IMR-90 (cell line): ENCODE measurements at regions not wholly inside any gene's neighbourhood (a gene's known extent, or its start where the extent isn't known, plus 50 kb on each side); places are given as distances from the start of the nearest gene placed in this dataset.

ENCODE experiments used
- ATAC-seq: fragments of 200-7000 bp; cut with Tn5 transposase; 2 replicates; pipeline ENCODE4 v1.9.1; 2020; ENCODE audit warnings: low read depth, mild to moderate bottlenecking, moderate library complexity
- BruUV-seq: library from RNA; stranded (reverse); fragments of 400-500 nt; replicated peaks from 2 replicates; lab custom pipeline; 2021; lab: Mats Ljungman, UMichigan
- CTCF ChIA-PET: fragments of 300-600 bp; formaldehyde crosslinking; extraction: SDS; loops from one replicate; lab custom pipeline; 2021; ENCODE audit warnings: antibody characterized with exemption; lab: Yijun Ruan, JAX
- POLR2A ChIA-PET: fragments of 300-600 bp; sonication (Branson Sonifier 250); formaldehyde crosslinking; loops from one replicate; lab custom pipeline; 2022; ENCODE audit warnings: antibody characterized with exemption; ENCODE audit not compliant: unreplicated experiment; lab: Charles Lee
- DNase-seq: peaks from one replicate; pipeline ENCODE4 v3.0.0; 2013
- H2AFZ ChIP-seq: replicated peaks from 2 replicates; pipeline ENCODE3; 2013; ENCODE audit warnings: low read length, mild to moderate bottlenecking; ENCODE audit not compliant: poor library complexity
- H2AK5ac ChIP-seq: 2 replicates; pipeline ENCODE4 v1.6.1; 2013; ENCODE audit warnings: low read depth, low read length, inconsistent platforms
- H2AK9ac ChIP-seq: replicated peaks from 2 replicates; pipeline ENCODE3; 2013; ENCODE audit warnings: mild to moderate bottlenecking, low read depth, low read length, moderate library complexity; ENCODE audit not compliant: poor library complexity
- H2BK120ac ChIP-seq: 2 replicates; pipeline ENCODE4 v1.6.1; 2013; ENCODE audit warnings: low read depth, low read length, inconsistent platforms
- H2BK15ac ChIP-seq: 3 replicates; pipeline ENCODE4 v1.6.1; 2013; ENCODE audit warnings: low read depth, low read length, inconsistent platforms
- H2BK20ac ChIP-seq: 2 replicates; pipeline ENCODE4 v1.6.1; 2013; ENCODE audit warnings: low read depth, mild to moderate bottlenecking, inconsistent platforms, low read length, moderate library complexity
- H2BK5ac ChIP-seq: 2 replicates; pipeline ENCODE4 v1.6.1; 2013; ENCODE audit warnings: mild to moderate bottlenecking, low read depth, low read length, inconsistent platforms; ENCODE audit not compliant: poor library complexity, severe bottlenecking
- H3K14ac ChIP-seq: replicated peaks from 2 replicates; pipeline ENCODE4 v1.6.1; 2013; ENCODE audit warnings: low read depth, low read length, inconsistent platforms
- H3K18ac ChIP-seq: 2 replicates; pipeline ENCODE4 v1.6.1; 2013; ENCODE audit warnings: low read depth, low read length, control low read depth
- H3K23ac ChIP-seq: 2 replicates; pipeline ENCODE4 v1.6.1; 2013; ENCODE audit warnings: low read depth, low read length, inconsistent platforms
- H3K27ac ChIP-seq: 2 replicates; pipeline ENCODE4 v1.5.1; 2013; ENCODE audit warnings: mild to moderate bottlenecking, control low read depth, low read length; ENCODE audit not compliant: insufficient read depth
- H3K27me3 ChIP-seq: 2 replicates; pipeline ENCODE4 v1.6.1; 2013; ENCODE audit warnings: low read length; ENCODE audit not compliant: control insufficient read depth, insufficient read depth
- H3K36me3 ChIP-seq: 2 replicates; pipeline ENCODE4 v1.6.1; 2013; ENCODE audit warnings: low read length, mixed read lengths; ENCODE audit not compliant: control insufficient read depth, insufficient read depth
- H3K4ac ChIP-seq: 2 replicates; pipeline ENCODE4 v1.6.1; 2013; ENCODE audit warnings: low read depth, low read length, inconsistent platforms
- H3K4me1 ChIP-seq: 2 replicates; pipeline ENCODE4 v1.6.1; 2013; ENCODE audit warnings: low read length, mixed read lengths; ENCODE audit not compliant: control insufficient read depth, insufficient read depth
- H3K4me2 ChIP-seq: 2 replicates; pipeline ENCODE4 v1.6.1; 2013; ENCODE audit warnings: low read depth, mild to moderate bottlenecking, control low read depth, low read length, moderate library complexity
- H3K4me3 ChIP-seq: 2 replicates; pipeline ENCODE4 v1.5.1; 2013; ENCODE audit warnings: low read depth, mild to moderate bottlenecking, control low read depth, low read length, moderate library complexity; ENCODE audit not compliant: insufficient read depth
- H3K56ac ChIP-seq: 2 replicates; pipeline ENCODE4 v1.6.1; 2013; ENCODE audit warnings: low read length, inconsistent platforms; ENCODE audit not compliant: insufficient read depth; ENCODE audit errors: extremely low read depth
- H3K79me1 ChIP-seq, 2 experiments: 2 replicates each; pipeline ENCODE4 v1.6.1; 2013; ENCODE audit warnings: low read length in 2 of 2, inconsistent platforms in 1 of 2, low read depth in 1 of 2
- H3K9ac ChIP-seq: 2 replicates; pipeline ENCODE4 v1.6.1; 2013; ENCODE audit warnings: low read depth, low read length, control low read depth
- H3K9me1 ChIP-seq: 2 replicates; pipeline ENCODE4 v1.6.1; 2013; ENCODE audit warnings: low read length, inconsistent platforms; ENCODE audit not compliant: insufficient read depth
- H3K9me3 ChIP-seq: 2 replicates; pipeline ENCODE4 v1.6.1; 2013; ENCODE audit warnings: low read length; ENCODE audit not compliant: control insufficient read depth, insufficient read depth
- H4K20me1 ChIP-seq: 2 replicates; pipeline ENCODE4 v1.6.1; 2013; ENCODE audit warnings: low read length, inconsistent platforms; ENCODE audit not compliant: insufficient read depth
- H4K5ac ChIP-seq: 2 replicates; pipeline ENCODE4 v1.6.1; 2013; ENCODE audit warnings: mild to moderate bottlenecking, low read depth, low read length, control low read depth
- H4K8ac ChIP-seq, 2 experiments: 2 replicates each; pipeline ENCODE4 v1.6.1; 2013; ENCODE audit warnings: low read depth in 2 of 2, low read length in 2 of 2, control low read depth in 1 of 2, inconsistent platforms in 1 of 2
- H4K91ac ChIP-seq: 2 replicates; pipeline ENCODE4 v1.6.1; 2013; ENCODE audit warnings: low read depth, low read length, inconsistent platforms; ENCODE audit not compliant: insufficient read depth
- BHLHE40 ChIP-seq: fragments of 150-350 bp; IDR thresholded peaks from 2 replicates; pipeline ENCODE4 v1.6.1; 2016; ENCODE audit warnings: mild to moderate bottlenecking, low read depth, low read length
- CEBPB ChIP-seq: IDR thresholded peaks from 2 replicates; pipeline ENCODE4 v1.6.1; 2012; ENCODE audit warnings: low read depth, low read length, improper control_type of control experiment
- CHD1 ChIP-seq: IDR thresholded peaks from 2 replicates; pipeline ENCODE4 v1.6.1; 2012; ENCODE audit warnings: low read depth, low read length, improper control_type of control experiment
- CTCF ChIP-seq: conservative IDR thresholded peaks from 2 replicates; pipeline ENCODE4 v1.5.1; 2012; ENCODE audit warnings: mild to moderate bottlenecking, low read depth, low read length, improper control_type of control experiment
- ELK1 ChIP-seq: fragments of 150-350 bp; IDR thresholded peaks from 2 replicates; pipeline ENCODE4 v1.6.1; 2016; ENCODE audit warnings: low read depth, mild to moderate bottlenecking, low read length, moderate library complexity, borderline replicate concordance
- FOS ChIP-seq: fragments of 150-350 bp; IDR thresholded peaks from 2 replicates; pipeline ENCODE4 v1.6.1; 2016; ENCODE audit warnings: low read depth, low read length
- MAFK ChIP-seq: IDR thresholded peaks from 2 replicates; pipeline ENCODE4 v1.6.1; 2012; ENCODE audit warnings: low read depth, low read length, improper control_type of control experiment
- MAZ ChIP-seq: IDR thresholded peaks from 2 replicates; pipeline ENCODE4 v1.6.1; 2012; ENCODE audit warnings: low read depth, mild to moderate bottlenecking, low read length, improper control_type of control experiment, moderate library complexity, borderline replicate concordance
- MXI1 ChIP-seq: IDR thresholded peaks from 2 replicates; pipeline ENCODE4 v1.6.1; 2012; ENCODE audit warnings: low read depth, mild to moderate bottlenecking, low read length, moderate library complexity, borderline replicate concordance
- NFE2L2 ChIP-seq: fragments of 150-350 bp; IDR thresholded peaks from 2 replicates; pipeline ENCODE4 v1.6.1; 2016; ENCODE audit warnings: low read depth, mild to moderate bottlenecking, low read length
- POLR2A ChIP-seq: IDR thresholded peaks from 2 replicates; pipeline ENCODE4 v1.6.1; 2012; ENCODE audit warnings: mild to moderate bottlenecking, low read depth, low read length
- RAD21 ChIP-seq: IDR thresholded peaks from 2 replicates; pipeline ENCODE4 v1.6.1; 2012; ENCODE audit warnings: low read length, improper control_type of control experiment
- RCOR1 ChIP-seq: IDR thresholded peaks from 2 replicates; pipeline ENCODE4 v1.6.1; 2012; ENCODE audit warnings: mild to moderate bottlenecking, low read length, improper control_type of control experiment; ENCODE audit not compliant: insufficient replicate concordance
- RFX5 ChIP-seq: IDR thresholded peaks from 2 replicates; pipeline ENCODE4 v1.8.0; 2012; ENCODE audit warnings: low read depth, mild to moderate bottlenecking, low read length, moderate library complexity
- SMC3 ChIP-seq: fragments of 150-350 bp; IDR thresholded peaks from 2 replicates; pipeline ENCODE4 v1.6.1; 2016; ENCODE audit warnings: low read depth, mild to moderate bottlenecking, antibody characterized with exemption, low read length, moderate library complexity
- USF2 ChIP-seq: fragments of 150-350 bp; IDR thresholded peaks from 2 replicates; pipeline ENCODE4 v1.6.1; 2017; ENCODE audit warnings: mild to moderate bottlenecking, antibody characterized with exemption, low read length, low read depth
- WGBS, 2 experiments: methylation state at CpG; one replicate each; pipeline versions ENCODE4 v1.1.5 to v1.1.7; 2013; ENCODE audit warnings: missing lambda C conversion rate in 2 of 2; ENCODE audit not compliant: insufficient read length in 1 of 2; ENCODE audit errors: extremely low coverage in 2 of 2; 5-methylcytosine and 5-hydroxymethylcytosine counted together
- dilution Hi-C: fragments of 300-500 bp; cut with HindIII; formaldehyde crosslinking; loops from one replicate; pipeline ENCODE4 v1.14.3; 2018; ENCODE audit warnings: low sequenced_read_pairs; ENCODE audit not compliant: unreplicated experiment
- in situ Hi-C: fragments of 300-500 bp; cut with MboI; formaldehyde crosslinking; loops from 3 replicates; pipeline ENCODE4 v1.14.3; 2019; ENCODE audit warnings: low sequenced_read_pairs, inconsistent platforms, mixed read lengths
- intact Hi-C: fragments of 100-400 bp; cut with micrococcal nuclease; formaldehyde crosslinking; loops from 2 replicates; pipeline ENCODE4 v1.10.0; 2022

- TF ChIP-seq SMC3 (no peak), ELK1 (no peak), RAD21 (no peak), CHD1 (no peak), BHLHE40 (no peak), CTCF (no peak), POLR2A (no peak), MAZ (no peak), MXI1 (no peak), RFX5 (no peak), USF2 (no peak), RCOR1 (no peak), NFE2L2 (no peak), CEBPB (no peak), FOS (no peak), MAFK (no peak)
- H2BK120ac ChIP-seq: no peak overlapping the region
- H3K4ac ChIP-seq: no peak overlapping the region
- CTCF ChIA-PET: no interaction called here
- no TSS peak for BruUV-seq
- no peak overlapping the region for H3K4me3 ChIP-seq
- no peak overlapping the region for H4K5ac ChIP-seq
- no peak overlapping the region for H3K9ac ChIP-seq
- H3K9me1 ChIP-seq: no peaks in the 10 kb centered on the region
- ATAC-seq (no peak), DNase-seq (no peak)
- in situ Hi-C loops (no loop called here), dilution Hi-C loops (no loop called here), intact Hi-C loops (no loop called here)
- peaks cover 38% of the 10 kb centered on the region for H3K9me3 ChIP-seq
- H2AFZ ChIP-seq: no peak overlapping the region
- no peak overlapping the region for H2BK5ac ChIP-seq
- H2AK9ac ChIP-seq: no peak overlapping the region
- H4K8ac ChIP-seq: no peak overlapping the region
- no peak overlapping the region for H4K91ac ChIP-seq
- no peaks in the 10 kb centered on the region for H4K20me1 ChIP-seq
- no peak overlapping the region for H3K14ac ChIP-seq
- H3K4me1 ChIP-seq: no peaks in the 10 kb centered on the region
- no peak overlapping the region for H3K56ac ChIP-seq
- no peak overlapping the region for H3K27ac ChIP-seq
- no peak overlapping the region for H3K4me2 ChIP-seq
- no peak overlapping the region for H3K23ac ChIP-seq
- H3K79me1 ChIP-seq: no peaks in the 10 kb centered on the region
- no peak overlapping the region for H2BK15ac ChIP-seq
- no peak overlapping the region for H2BK20ac ChIP-seq
- H3K27me3 ChIP-seq: no peaks in the 10 kb centered on the region
- POLR2A ChIA-PET: no interaction called here
- WGBS, 2 experiments: no CpG with 5 or more reads among the region's 1 CpG
- no peaks in the 10 kb centered on the region for H3K36me3 ChIP-seq
- H2AK5ac ChIP-seq: no peak overlapping the region
- no peak overlapping the region for H3K18ac ChIP-seq
Measured at GRCh38 chr5:2378976-2379375, 372.5 kb downstream of the IRX2 start.
